ENCODE measurements at regions not wholly inside any gene's neighbourhood (a gene's known extent, or its start where the extent isn't known, plus 50 kb on each side); places are given as distances from the start of the nearest gene placed in this dataset.
"Not testable (repeated sequence)": the region's sequence is repeated elsewhere in the genome, so short reads cannot be mapped to it uniquely, and the experiment has no call there.

GRCh38 chr4:58359590-58359989 is 1249.4 kb upstream of the IGFBP7 start:
- no peak for DNase-seq

- DNase-seq: no peak
Observed at GRCh38 chr4:58357947-58358346, 1247.8 kb upstream of the IGFBP7 start.

GRCh38 chr4:58325070-58325469 is 1214.9 kb upstream of the IGFBP7 start:
- no peak for DNase-seq

GRCh38 chr4:58313444-58313843 is 1203.3 kb upstream of the IGFBP7 start:
- no peak for DNase-seq

GRCh38 chr4:58303456-58303855 is 1193.3 kb upstream of the IGFBP7 start:
- no peak for DNase-seq

- DNase-seq: no peak
Observed at GRCh38 chr4:58301376-58301999, 1191.3 kb upstream of the IGFBP7 start.

- no peak for DNase-seq
Observed at GRCh38 chr4:58286335-58286734, 1176.2 kb upstream of the IGFBP7 start.

- DNase-seq: not testable (repeated sequence)
Observed at GRCh38 chr4:58280928-58281327, 1170.7 kb upstream of the IGFBP7 start.

GRCh38 chr4:58275856-58276255 is 1165.7 kb upstream of the IGFBP7 start:
- DNase-seq: no peak

GRCh38 chr4:58274553-58274952 is 1164.4 kb upstream of the IGFBP7 start:
- no peak for DNase-seq

GRCh38 chr4:58272311-58272710 is 1162.1 kb upstream of the IGFBP7 start:
- no peak for DNase-seq

- no peak for DNase-seq
Observed at GRCh38 chr4:58265734-58266133, 1155.5 kb upstream of the IGFBP7 start.

- no peak for DNase-seq
Observed at GRCh38 chr4:58261526-58261925, 1151.3 kb upstream of the IGFBP7 start.

GRCh38 chr4:58254291-58254690 is 1144.1 kb upstream of the IGFBP7 start:
- no peak for DNase-seq

GRCh38 chr4:58252656-58253055 is 1142.5 kb upstream of the IGFBP7 start:
- DNase-seq: no peak

- no peak for DNase-seq
Observed at GRCh38 chr4:58247792-58248191, 1137.6 kb upstream of the IGFBP7 start.

- DNase-seq: no peak
Observed at GRCh38 chr4:58225460-58225859, 1115.3 kb upstream of the IGFBP7 start.

GRCh38 chr4:58219179-58219578 is 1109.0 kb upstream of the IGFBP7 start:
- DNase-seq: no peak

GRCh38 chr4:58216461-58216860 is 1106.3 kb upstream of the IGFBP7 start:
- DNase-seq: no peak

GRCh38 chr4:58214376-58214775 is 1104.2 kb upstream of the IGFBP7 start:
- no peak for DNase-seq

GRCh38 chr4:58209551-58209950 is 1099.4 kb upstream of the IGFBP7 start:
- no peak for DNase-seq

GRCh38 chr4:58209001-58209400 is 1098.8 kb upstream of the IGFBP7 start:
- DNase-seq: no peak

- DNase-seq: no peak
Observed at GRCh38 chr4:58205446-58206235, 1095.5 kb upstream of the IGFBP7 start.

GRCh38 chr4:58192217-58192616 is 1082.0 kb upstream of the IGFBP7 start:
- DNase-seq: no peak

- DNase-seq: no peak
Observed at GRCh38 chr4:58191109-58191508, 1080.9 kb upstream of the IGFBP7 start.

All from activated naive CD4-positive, alpha-beta T cell (primary cell).